ENCODE measurements at regions not wholly inside any gene's neighbourhood (a gene's known extent, or its start where the extent isn't known, plus 50 kb on each side); places are given as distances from the start of the nearest gene placed in this dataset.
"Not testable (repeated sequence)": the region's sequence is repeated elsewhere in the genome, so short reads cannot be mapped to it uniquely, and the experiment has no call there.

- no peak for DNase-seq
These were observed 164.9 kb downstream of the ESM1 start for GRCh38 chr5:54820346-54821134.

DNA sequence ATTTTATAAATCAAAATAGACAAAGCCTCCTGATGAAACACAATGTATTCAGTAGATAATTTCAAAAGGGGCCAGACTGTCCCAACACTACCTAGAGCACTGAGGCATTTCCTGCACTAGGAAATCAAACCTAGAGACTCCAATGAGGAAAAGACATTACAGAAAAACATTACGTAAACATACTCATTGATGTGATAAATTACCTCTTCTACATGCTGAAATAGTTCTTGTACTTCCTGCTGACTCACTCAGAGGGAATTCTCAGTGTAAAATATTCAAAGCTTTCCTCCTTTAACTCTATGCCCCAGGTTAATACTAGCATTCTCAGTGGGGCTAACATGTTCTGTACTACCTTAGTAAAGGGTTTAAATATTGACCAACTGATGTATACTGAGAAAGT, 178.0 kb downstream of the ESM1 start:
- DNase-seq, result no peak

DNA sequence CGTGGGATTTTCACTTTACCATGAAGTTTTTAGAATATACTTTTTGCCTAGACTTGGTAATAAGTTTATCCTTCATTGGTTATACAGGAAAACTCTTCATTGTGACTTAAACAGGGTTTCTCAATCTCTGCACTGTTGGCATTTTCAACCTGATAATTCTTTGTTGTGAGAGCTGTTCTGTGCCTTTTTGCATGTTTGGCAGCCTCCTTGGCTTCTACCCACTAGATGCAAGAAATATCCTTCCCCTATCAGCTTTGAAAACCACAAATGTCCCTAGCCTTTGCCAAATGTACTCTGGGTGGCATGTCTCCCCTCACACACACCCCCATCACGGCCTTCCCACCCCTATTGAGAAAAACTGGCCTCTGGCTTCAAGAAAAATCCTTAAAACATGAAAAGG, 180.9 kb downstream of the ESM1 start:
- DNase-seq, result no peak

- no peak for DNase-seq
These were observed 181.3 kb downstream of the ESM1 start for GRCh38 chr5:54804086-54804485.

DNA sequence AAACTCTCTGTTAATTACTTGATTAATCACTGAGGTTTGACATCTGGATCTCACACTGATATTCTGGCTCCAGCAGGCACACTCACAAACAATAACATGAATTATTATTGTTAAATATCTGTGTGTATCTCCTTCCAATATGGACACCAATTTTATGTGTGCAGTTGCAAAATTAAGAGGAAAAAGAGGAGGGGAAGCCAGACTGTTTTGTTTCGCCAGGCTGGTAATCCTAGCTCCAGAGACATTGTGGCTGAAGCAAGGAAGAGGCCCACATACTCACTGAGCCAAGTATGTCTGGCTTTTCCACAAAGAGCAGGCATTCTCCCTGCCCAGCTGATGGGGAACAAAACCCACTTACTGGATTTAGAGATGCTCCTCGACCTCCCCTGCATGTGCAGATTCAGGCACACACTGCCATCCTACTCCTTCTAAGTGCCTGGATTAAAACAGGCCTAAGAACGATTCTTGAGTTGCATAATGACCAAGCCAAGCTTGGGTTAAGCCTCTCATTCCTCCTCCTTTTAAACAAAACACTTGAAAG, 181.9 kb downstream of the ESM1 start:
- no peak for DNase-seq

DNA sequence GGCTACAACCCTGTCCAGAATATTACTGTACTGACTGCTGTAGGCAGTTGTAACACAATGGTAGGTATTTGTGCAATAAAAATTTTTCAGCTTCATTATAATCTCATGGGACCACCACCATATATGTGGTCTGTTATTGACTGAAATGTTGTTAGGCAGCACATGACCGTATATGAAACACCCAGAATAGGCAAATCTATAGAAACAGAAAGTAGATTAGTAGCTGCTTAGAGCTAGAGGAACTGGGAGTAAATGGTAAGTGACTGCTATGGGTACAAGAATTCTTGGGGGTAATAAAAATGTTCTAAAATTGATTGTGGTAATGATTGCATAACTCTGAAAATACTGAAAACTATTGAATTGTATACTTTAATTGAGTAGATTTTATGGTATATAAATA, 185.7 kb downstream of the ESM1 start:
- no peak for DNase-seq

- DNase-seq, result no peak
These were observed 189.6 kb downstream of the ESM1 start for GRCh38 chr5:54795777-54796176.

GRCh38 chr5:54795284-54795683, 190.1 kb downstream of the ESM1 start:
- DNase-seq, result no peak

- no peak for DNase-seq
These were observed 191.0 kb downstream of the ESM1 start for GRCh38 chr5:54794135-54794975.

- no peak for DNase-seq
These were observed 191.8 kb downstream of the ESM1 start for GRCh38 chr5:54793468-54794134.

DNA sequence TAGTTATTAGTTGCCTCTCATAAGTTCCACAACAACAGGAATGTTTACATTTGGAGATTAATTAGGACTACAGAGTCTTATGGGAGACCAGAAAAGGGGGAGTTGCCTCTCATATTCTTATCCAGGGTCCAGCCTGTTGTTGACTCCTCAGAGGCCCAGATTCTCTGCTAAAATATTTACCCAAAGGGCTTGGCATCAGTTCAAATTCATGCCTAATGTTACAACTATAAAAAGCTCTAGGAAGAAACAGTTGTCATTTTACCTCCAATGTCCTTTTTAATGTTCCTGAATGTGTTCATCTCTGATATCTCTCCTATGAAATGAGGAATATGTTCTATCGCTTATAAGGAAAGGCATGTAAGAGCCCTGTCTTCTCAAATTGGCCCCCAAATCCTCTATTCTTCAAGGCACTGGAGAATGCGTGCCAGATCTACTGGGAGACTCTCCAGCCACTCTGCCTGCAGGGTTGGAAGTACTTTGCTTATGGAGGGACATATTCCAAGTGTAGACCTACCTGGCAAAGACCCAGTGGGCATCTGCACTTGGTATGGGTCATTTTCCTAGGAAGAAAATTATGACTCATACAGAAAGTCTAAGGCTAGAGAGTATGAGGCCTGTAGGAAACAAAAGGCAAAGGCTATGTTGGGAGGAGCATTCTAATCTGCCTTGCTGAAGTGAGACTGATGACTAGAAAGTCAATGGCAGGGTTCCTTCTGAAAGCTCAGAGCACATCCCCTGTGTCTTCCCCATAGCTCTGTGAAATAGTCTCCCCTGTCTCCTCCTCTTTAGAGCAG, 192.6 kb downstream of the ESM1 start:
- no peak for DNase-seq

DNA sequence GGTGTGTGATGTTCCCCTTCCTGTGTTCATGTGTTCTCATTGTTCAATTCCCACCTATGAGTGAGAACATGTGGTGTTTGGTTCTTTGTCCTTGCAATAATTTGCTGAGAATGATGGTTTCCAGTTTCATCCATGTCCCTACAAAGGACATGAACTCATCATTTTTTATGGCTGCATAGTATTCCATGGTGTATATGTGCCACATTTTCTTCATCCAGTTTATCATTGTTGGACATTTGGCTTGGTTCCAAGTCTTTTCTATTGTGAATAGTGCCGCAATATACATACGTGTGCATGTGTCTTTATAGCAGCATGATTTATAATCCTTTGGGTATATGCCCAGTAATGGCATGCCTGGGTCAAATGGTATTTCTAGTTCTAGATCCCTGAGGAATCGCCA, 197.5 kb downstream of the ESM1 start:
- DNase-seq, result not testable (repeated sequence)

DNA sequence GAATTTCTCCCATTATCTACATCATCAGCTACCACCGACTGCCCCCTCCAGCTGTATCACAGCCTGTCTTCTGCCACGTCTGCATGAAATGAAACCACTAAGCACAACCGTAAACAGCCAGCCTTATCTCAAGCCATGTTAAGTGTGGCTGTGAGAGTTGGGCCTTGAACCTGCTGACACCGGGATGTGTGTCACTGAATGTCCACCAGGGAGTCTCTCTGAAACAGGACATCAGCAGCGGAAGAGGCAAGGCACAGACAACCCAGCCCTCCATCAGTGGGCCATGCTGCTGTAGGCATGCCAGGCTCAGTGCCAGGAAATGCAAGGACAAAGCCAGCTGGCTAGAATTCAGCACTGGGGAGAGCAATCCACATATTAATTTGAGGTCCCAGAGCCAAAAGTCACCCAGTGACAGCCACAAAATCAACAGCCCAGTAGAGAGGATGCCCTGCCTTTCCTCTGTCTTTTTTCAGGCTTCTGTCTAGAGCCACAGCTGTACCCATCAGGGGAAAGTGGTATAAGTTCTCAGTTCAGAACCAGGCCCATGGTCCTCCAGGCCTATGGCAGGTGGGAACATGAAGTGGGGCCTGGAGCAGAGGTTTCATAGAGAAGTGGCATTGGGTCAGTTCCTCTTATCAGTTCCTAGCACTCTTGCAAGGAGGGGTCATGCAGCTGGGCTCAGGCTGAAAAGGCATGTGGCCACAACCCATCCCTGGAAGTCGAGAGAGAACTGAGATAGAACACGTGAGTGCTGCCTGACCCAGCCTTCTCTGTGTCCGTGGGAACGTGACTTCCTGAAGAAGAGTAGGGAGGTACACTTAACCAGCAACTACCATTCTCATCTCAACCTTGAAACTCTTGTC, 199.4 kb downstream of the ESM1 start:
- no peak for DNase-seq

GRCh38 chr5:54778783-54779182, 206.6 kb downstream of the ESM1 start:
- DNase-seq, result no peak

DNA sequence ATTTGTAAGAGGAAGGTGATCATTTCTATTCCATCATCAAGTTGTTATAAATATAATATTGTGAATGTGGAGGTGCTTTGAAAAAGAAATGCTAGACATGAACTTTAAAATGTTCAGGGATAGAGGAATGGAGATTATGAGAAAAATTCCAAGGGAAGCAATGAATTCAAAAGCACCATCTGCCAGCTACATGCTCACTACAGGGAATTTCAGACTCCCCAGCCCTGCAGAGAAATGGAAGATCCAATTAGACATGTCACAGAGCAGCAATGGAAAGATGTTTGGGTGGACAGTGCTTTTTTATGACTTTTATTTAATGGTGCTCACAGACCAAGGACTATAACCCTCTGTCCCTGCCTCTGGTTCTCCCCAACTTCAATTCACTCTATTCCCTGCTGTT, 209.7 kb downstream of the ESM1 start:
- DNase-seq, result no peak

- DNase-seq, result no peak
These were observed 210.9 kb downstream of the ESM1 start for GRCh38 chr5:54774281-54775170.

DNA sequence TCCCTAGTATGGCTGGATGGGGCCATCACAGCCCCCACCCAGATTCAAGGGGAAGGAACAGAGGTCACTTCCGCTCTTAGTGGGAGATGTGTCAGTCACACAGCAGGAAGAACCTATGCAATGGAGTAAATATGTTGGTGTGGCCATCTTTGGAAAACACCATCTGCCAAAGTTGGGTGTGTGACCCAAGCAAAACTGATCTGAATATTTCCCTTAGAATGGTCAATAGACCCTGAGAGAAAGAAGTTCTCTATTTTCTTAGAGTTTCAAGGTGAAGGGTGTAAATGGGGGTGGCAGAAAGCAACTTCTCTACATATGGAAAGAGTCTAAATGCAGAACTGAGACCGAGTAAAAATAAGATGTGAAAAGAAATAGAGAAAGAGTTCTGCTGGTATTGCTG, 212.7 kb downstream of the ESM1 start:
- DNase-seq, result no peak

DNA sequence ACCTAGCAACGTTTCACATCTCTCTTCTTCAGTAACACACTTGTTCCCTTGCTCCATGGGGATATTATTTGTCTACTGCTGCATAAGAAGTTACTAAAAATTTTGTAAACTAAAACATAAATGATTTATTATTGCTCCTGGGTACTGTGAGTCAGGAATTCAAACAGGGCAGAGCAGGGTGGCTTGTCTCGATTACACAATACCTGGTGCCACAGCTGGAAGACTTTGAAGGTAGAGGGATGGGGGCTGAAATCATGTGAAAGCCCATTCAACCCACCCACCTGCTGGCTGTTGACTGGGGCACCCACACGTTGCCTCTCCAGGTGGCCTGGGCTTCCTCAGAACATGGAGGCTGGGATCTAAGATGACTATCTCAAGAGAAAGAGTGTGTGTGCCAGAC, 213.2 kb downstream of the ESM1 start:
- no peak for DNase-seq

DNA sequence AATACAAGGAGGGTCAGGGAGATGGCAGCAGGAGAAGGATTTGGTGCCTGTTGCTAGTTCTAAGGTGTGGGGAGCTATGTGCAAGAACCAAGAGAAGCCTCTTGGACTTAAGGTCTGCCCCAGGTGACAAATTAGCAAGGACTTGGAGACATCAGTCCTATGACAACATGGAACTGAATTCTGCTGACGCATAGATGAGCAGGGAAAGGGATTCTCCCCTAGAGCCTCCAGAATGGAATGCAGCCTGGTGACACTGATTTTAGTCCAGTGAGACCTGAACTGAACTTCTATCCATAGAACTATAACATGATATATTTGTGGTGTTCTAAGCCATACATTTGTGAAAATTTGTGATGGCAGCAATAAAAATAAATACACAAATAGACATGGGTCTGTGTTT, 215.6 kb downstream of the ESM1 start:
- no peak for DNase-seq

DNA sequence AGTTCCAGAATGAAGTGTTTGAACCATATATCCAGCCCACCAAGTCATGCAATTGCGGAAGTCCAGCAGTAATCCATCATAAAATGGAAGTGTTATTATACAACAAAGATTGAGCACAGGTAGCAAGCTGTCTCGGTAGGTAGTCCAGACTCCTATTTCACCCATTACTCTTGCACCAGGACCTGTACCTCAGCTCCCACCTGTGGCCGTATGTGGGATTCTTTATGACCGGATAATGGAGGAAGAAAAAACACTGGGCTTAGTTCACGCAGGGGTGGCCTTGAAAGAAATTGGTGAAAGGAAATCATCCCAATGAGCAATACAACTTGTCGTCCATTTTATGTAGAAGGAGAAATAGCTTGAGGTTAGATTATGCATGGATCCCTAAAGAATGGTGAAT, 216.3 kb downstream of the ESM1 start:
- DNase-seq, result no peak

GRCh38 chr5:54766748-54767147, 218.6 kb downstream of the ESM1 start:
- DNase-seq, result no peak

All from NCI-H524 (cell line).